GM18508 (cell line): ENCODE measurements at regions not wholly inside any gene's neighbourhood (a gene's known extent, or its start where the extent isn't known, plus 50 kb on each side); places are given as distances from the start of the nearest gene placed in this dataset.
"Not testable (repeated sequence)": the region's sequence is repeated elsewhere in the genome, so short reads cannot be mapped to it uniquely, and the experiment has no call there.

Experiments used
- ATAC-seq: cut with Tn5 transposase; IDR thresholded peaks from one replicate; pipeline ENCODE4 v1.9.1; 2021; ENCODE audit warnings: moderate number of reproducible peaks; ENCODE audit not compliant: insufficient read depth, unreplicated experiment

DNA sequence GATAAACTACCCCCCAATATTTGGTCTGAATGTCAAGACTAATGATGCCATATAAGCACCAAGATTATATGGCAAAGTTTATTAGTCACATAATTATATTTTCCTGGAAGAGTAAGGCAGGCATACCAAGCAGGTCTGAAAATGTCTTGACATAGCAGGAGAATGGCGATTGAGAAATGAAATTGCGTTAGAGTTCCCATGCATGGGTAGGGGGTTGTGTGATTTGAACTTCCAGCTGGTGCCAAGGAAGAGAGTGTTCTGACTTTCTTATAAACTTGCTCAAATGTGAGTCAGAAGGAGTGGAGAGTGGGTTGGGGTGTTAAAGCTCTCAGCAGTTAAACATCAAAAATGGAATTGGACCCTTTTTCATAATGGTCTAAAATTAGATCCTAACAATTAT lies 1200.6 kb upstream of the ACO1 start:
- no peak for ATAC-seq

DNA sequence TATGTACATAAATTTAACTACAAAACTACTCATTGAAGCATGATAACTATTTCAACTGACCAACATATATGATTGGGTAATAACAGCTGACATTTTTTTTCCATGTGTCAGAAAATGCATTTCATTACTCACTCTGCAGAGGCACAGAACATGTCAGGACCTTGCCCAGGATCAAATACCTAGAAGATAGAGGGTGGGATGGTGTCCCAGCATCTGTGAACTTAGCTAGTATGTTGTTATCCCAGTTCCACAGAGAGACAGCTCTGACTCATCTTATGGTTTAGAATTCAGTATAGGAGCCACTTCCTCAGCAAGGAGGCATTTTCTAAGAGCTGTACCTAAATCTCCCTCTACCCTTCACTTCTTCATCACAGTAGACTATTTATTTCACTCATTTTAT lies 1198.6 kb upstream of the ACO1 start:
- ATAC-seq: no peak

- ATAC-seq: no peak
Observed at GRCh38 chr9:31188496-31188895, 1195.9 kb upstream of the ACO1 start.

DNA sequence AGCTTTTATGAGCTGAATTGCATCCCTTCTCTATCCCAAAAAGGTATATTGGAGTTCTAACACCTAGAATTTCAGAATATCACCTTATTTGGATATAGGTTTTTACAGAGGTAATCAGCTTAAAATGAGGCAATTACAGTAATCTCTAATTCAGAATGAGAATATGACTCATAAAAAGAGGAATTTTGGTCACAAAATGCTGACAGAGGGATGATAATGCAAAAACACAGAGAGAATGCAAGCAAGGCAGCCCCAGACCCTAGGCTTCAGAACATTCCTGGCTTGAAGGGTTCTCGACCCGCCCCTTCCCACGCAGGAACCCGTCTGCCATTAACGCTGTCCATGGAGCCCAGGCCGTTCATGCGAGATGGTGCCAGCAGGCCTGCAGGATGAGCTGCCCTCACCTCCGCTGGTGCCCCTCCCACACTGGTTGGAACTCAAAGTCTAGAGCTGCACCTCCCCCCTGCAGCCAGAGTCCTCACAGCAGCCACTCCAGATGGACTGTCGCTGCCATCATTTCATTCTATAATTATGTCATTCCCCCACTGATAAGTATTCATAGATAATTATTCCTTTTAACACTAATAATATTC lies 1173.4 kb upstream of the ACO1 start:
- ATAC-seq: no peak

DNA sequence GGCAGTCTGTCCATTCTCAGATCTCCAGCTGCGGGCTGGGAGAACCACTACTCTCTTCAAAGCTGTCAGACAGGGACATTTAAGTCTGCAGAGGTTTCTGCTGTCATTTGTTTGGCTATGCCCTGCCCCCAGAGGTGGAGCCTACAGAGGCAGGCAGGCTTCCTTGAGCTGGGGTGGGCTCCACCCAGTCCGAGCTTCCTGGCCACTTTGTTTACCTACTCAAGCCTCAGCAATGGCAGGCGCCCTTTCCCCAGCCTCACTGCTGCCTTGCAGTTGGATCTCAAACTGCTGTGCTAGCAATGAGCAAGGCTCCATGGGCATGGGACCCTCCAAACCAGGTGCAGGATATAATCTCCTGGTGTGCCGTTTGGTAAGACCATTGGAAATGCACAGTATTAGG lies 1154.5 kb upstream of the ACO1 start:
- not testable (repeated sequence) for ATAC-seq

DNA sequence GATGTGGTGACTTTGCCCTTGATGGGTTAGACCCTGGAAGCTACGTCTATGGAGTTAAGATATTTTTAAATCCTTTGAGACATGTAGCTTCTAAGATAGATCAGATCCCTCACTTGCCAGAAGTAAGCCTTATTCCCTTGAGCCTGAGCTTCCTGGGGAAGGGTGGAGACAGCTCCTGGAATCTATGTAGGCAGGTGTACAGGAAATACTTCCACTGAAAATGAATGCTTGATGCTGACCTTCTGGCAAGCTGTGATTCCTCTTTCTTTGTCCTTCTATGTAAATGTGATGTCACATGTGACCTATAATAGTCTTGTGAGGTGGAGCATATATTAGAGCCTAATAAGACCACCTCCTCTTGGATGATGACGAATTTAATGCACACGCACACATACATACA lies 1152.0 kb upstream of the ACO1 start:
- ATAC-seq: no peak

GRCh38 chr9:31236344-31236743 lies 1148.1 kb upstream of the ACO1 start:
- no peak for ATAC-seq

- ATAC-seq: no peak
Observed at GRCh38 chr9:31243386-31243785, 1141.1 kb upstream of the ACO1 start.

DNA sequence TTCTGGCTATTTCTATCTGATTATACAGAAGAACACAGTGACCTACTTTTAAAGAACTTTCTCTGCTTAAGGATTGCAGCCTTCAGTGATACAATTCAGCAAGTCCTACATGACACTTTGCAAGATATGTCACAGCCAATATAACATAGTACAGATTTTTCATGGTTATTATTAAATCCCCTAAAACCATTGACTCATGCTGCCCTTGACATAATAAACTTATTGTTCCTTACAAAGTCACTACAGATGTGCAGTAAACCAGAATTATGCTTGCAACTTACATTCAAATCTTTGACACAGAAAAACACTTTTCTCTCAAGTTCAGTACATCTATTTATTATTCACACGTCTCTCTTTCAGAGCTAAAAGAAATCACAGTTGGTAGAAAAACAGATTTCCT lies 1136.3 kb upstream of the ACO1 start:
- no peak for ATAC-seq

GRCh38 chr9:31251386-31251785 lies 1133.1 kb upstream of the ACO1 start:
- ATAC-seq: no peak

GRCh38 chr9:31253800-31254762 lies 1130.4 kb upstream of the ACO1 start:
- no peak for ATAC-seq

- no peak for ATAC-seq
Observed at GRCh38 chr9:31255211-31255610, 1129.2 kb upstream of the ACO1 start.

DNA sequence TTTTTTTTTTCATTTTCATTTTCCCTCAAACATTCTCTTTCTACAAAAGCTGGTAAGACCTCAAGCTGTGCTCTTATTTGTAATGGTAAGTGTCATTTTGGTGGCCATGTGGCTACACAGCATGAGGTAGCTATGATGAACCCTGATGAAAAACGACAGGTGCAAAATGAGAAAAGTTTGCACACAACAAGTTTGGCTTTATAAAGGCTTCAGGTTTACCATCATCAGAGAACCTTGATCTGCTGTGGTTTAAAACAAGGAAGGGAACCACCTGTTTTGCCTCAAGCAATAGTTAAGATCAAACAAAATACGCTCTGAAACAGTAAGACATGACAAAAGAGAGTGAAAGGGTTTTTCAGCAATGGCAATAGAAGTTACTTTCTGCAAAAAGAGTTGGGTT lies 1124.6 kb upstream of the ACO1 start:
- ATAC-seq: no peak

- no peak for ATAC-seq
Observed at GRCh38 chr9:31272456-31273295, 1111.8 kb upstream of the ACO1 start.

DNA sequence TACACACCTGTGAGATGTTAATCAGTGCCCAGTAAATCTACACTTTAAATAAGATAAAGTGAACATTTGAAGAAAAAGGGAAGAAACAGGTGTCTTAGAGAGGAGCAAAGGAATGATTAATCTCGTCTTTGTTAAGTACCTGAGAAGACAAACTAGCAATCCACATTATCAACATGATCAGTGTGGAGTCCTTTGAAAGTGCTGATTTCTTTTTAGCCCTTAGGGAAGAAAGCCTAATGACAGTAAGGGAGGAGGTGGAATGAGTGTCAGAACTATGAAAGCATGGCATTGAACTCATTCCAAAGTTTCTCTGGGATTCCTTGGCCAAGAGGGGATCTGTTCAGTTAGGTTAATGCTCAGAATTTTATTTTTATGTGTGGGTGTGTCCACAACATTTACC lies 1109.0 kb upstream of the ACO1 start:
- no peak for ATAC-seq

DNA sequence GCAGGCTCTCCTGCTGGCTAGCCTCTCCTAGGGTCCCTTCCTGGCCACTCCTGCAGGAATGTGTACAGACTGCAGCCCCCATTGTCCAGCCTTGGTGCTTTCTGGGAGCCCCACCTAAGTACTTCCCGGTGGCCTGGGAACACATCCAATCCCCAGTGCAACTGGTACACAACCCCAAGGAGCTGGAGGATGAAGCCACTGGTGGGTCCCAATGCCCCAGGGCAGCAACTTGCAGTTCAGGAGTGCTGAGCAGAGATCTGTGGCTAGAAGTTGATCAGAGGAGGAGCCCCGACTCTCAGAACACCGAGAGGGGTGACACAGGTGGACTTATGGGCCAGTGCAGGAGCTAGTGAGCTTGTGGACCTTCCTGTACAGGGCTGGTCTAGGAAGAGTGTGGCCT lies 1093.7 kb upstream of the ACO1 start:
- no peak for ATAC-seq

DNA sequence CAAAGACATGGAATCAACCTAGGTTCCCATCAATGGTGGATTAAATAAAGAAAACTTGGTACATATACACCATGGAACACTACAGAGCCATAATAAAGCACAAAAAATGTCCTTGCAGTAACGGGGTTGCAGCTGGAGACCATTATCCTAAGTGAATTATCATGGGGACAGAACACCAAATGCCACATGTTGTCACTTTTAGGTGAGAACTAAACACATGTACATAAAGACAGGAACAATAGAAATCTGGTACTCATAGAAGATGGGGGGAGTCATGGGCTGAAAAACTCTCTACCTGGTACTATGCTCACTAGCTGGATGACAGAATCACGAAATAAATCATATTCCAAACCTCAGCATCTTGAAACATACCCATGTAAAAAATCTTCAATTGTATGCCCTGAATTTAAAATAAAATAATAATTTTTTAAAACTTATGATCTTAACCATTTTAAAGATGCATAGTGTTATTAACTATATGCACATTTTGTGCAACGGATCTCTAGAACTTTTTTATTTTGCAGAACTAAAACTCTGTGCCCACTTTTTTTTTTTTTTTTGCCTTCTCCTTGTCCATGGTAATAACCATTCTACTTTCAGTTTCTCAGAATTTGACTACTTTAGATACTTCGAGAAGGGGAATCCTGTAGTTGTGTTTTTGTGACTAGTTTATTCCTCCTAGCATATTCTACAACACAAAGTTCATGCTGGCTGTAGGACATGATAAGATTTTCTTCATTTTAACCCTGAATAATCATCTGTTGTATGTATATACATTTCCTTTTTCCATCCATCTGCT lies 1081.6 kb upstream of the ACO1 start:
- peak; percentile 55 for ATAC-seq

- no peak for ATAC-seq
Observed at GRCh38 chr9:31304576-31304975, 1079.9 kb upstream of the ACO1 start.

GRCh38 chr9:31314241-31314640 lies 1070.2 kb upstream of the ACO1 start:
- no peak for ATAC-seq

GRCh38 chr9:31320494-31320893 lies 1063.9 kb upstream of the ACO1 start:
- ATAC-seq: no peak
